C4-2B (cell line): ENCODE measurements at regions not wholly inside any gene's neighbourhood (a gene's known extent, or its start where the extent isn't known, plus 50 kb on each side); places are given as distances from the start of the nearest gene placed in this dataset.

Source experiments
- CTCF ChIP-seq: fragments of 450-650 bp; conservative IDR thresholded peaks from 2 replicates; pipeline ENCODE4 v1.5.1; 2017; ENCODE audit warnings: mild to moderate bottlenecking
- ZFX ChIP-seq: fragments of 450-650 bp; IDR thresholded peaks from 2 replicates; pipeline ENCODE4 v1.6.1; 2017

DNA sequence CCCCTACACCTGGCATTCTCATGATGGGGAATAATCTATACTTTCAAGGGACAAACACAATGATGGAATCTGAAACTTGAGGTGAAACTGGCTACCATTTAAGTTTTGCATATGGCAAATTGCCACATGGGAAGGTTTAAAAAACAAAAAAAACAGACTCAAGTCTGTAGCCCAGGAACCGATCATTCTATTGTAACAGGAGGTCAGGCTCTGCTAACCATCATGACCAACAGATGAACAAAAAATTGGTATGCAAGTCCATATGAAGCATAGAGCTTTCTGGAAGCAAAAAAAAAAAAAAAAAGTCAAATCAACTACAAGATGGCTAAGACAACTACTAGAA lies 594.3 kb upstream of the DIPK2B start:
- TF ChIP-seq CTCF (no peak), ZFX (no peak)
